Endothelial cell (in vitro differentiated cells): ENCODE measurements at regions not wholly inside any gene's neighbourhood (a gene's known extent, or its start where the extent isn't known, plus 50 kb on each side); places are given as distances from the start of the nearest gene placed in this dataset.

Source experiments
- DNase-seq: peaks from one replicate; pipeline ENCODE4 v3.0.0; 2021; ENCODE audit warnings: low spot score
- H3K27ac Mint-ChIP-seq: one replicate; pipeline ENCODE4 v1.8.0; 2021; ENCODE audit warnings: mixed read lengths, inconsistent platforms; ENCODE audit not compliant: unreplicated experiment
- H3K27me3 Mint-ChIP-seq: one replicate; pipeline ENCODE4 v1.8.0; 2021; ENCODE audit warnings: mild to moderate bottlenecking, moderate library complexity, mixed read lengths, inconsistent platforms; ENCODE audit not compliant: unreplicated experiment
- H3K36me3 Mint-ChIP-seq: one replicate; pipeline ENCODE4 v1.8.0; 2021; ENCODE audit warnings: mild to moderate bottlenecking, low read depth, mixed read lengths, inconsistent platforms; ENCODE audit not compliant: unreplicated experiment
- H3K4me1 Mint-ChIP-seq: one replicate; pipeline ENCODE4 v1.8.0; 2021; ENCODE audit warnings: mild to moderate bottlenecking, mixed read lengths, inconsistent platforms; ENCODE audit not compliant: unreplicated experiment
- H3K4me3 Mint-ChIP-seq: one replicate; pipeline ENCODE4 v1.8.0; 2021; ENCODE audit warnings: mild to moderate bottlenecking, mixed read lengths, inconsistent platforms; ENCODE audit not compliant: unreplicated experiment
- H3K9me3 Mint-ChIP-seq: one replicate; pipeline ENCODE4 v1.8.0; 2021; ENCODE audit warnings: mixed read lengths, inconsistent platforms; ENCODE audit not compliant: unreplicated experiment
- CTCF ChIP-seq: fragments of 200-600 bp; sonication (generic); IDR thresholded peaks from one replicate; pipeline ENCODE4 v1.5.0; 2021; ENCODE audit warnings: antibody characterized with exemption; ENCODE audit not compliant: unreplicated experiment

DNA sequence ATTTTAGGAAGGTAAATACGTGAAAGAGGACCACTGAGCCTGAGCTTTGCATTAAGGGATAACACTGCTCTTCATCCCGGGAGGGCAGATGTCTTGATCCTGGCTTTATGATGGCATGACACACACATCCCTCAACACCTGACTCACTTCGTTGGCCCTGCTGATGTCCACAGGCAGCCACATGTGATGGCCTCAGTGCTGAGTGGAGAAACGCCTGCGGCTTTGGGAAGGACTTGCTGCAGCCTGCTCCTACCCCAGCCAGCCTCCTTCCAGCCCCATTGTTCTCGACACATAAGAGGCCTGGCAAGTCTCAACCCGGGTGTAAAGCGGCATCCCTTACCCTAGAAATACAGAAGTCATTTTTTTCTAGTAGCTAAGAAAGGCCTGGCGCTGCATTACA, 169.0 kb downstream of the SYK start:
- no peaks in the 10 kb centered on the region for H3K36me3 Mint-ChIP-seq
- H3K9me3 Mint-ChIP-seq = no peaks in the 10 kb centered on the region
- H3K27me3 Mint-ChIP-seq = no peaks in the 10 kb centered on the region
- H3K4me3 Mint-ChIP-seq = no peak overlapping the region
- H3K4me1 Mint-ChIP-seq = no peaks in the 10 kb centered on the region
- TF ChIP-seq CTCF = no peak
- DNase-seq = no peak
- no peak overlapping the region for H3K27ac Mint-ChIP-seq

- no peak overlapping the region for H3K27ac Mint-ChIP-seq
- no peaks in the 10 kb centered on the region for H3K9me3 Mint-ChIP-seq
- H3K4me1 Mint-ChIP-seq = peaks cover 6% of the 10 kb centered on the region
- H3K27me3 Mint-ChIP-seq = peaks cover 3% of the 10 kb centered on the region
- no peaks in the 10 kb centered on the region for H3K36me3 Mint-ChIP-seq
- TF ChIP-seq CTCF = no peak
- DNase-seq = no peak
- H3K4me3 Mint-ChIP-seq = no peak overlapping the region
Observed at GRCh38 chr9:90972057-90972456, 170.4 kb downstream of the SYK start.

DNA sequence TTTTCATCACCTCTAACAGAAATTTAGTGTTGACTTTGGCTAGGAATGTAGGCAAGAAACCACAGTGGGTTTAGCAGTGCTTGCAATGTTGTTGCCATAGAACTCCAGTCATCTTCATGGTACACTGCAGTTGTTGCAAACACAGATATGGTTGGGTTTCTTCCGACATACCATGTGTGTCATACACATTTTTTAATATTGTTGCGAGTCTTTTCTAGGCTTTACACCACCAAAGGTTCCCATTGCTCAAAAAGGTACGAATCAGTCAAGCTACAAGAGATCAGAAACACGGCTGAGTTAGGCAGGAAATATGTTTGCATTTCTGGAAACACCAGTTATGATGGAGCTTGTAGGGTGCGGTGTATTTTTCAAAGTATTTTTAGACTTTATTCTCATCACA, 172.4 kb downstream of the SYK start:
- no peaks in the 10 kb centered on the region for H3K36me3 Mint-ChIP-seq
- no peak for TF ChIP-seq CTCF
- H3K4me1 Mint-ChIP-seq = peaks cover 6% of the 10 kb centered on the region
- no peak for DNase-seq
- no peak overlapping the region for H3K27ac Mint-ChIP-seq
- H3K4me3 Mint-ChIP-seq = no peak overlapping the region
- H3K27me3 Mint-ChIP-seq = peaks cover 3% of the 10 kb centered on the region
- H3K9me3 Mint-ChIP-seq = no peaks in the 10 kb centered on the region

GRCh38 chr9:90974643-90975245, 173.1 kb downstream of the SYK start:
- DNase-seq = no peak
- no peak for TF ChIP-seq CTCF
- H3K27me3 Mint-ChIP-seq = peaks cover 7% of the 10 kb centered on the region
- H3K9me3 Mint-ChIP-seq = no peaks in the 10 kb centered on the region
- peaks cover 8% of the 10 kb centered on the region for H3K4me1 Mint-ChIP-seq
- H3K27ac Mint-ChIP-seq = no peak overlapping the region
- no peaks in the 10 kb centered on the region for H3K36me3 Mint-ChIP-seq
- no peak overlapping the region for H3K4me3 Mint-ChIP-seq

GRCh38 chr9:90975781-90976538, 174.3 kb downstream of the SYK start:
- H3K9me3 Mint-ChIP-seq = no peaks in the 10 kb centered on the region
- no peak overlapping the region for H3K4me3 Mint-ChIP-seq
- no peak overlapping the region for H3K27ac Mint-ChIP-seq
- peaks cover 8% of the 10 kb centered on the region for H3K4me1 Mint-ChIP-seq
- peaks cover 7% of the 10 kb centered on the region for H3K27me3 Mint-ChIP-seq
- no peak for DNase-seq
- no peaks in the 10 kb centered on the region for H3K36me3 Mint-ChIP-seq
- TF ChIP-seq CTCF = no peak
